ENCODE measurements at regions not wholly inside any gene's neighbourhood (a gene's known extent, or its start where the extent isn't known, plus 50 kb on each side); places are given as distances from the start of the nearest gene placed in this dataset.

DNA sequence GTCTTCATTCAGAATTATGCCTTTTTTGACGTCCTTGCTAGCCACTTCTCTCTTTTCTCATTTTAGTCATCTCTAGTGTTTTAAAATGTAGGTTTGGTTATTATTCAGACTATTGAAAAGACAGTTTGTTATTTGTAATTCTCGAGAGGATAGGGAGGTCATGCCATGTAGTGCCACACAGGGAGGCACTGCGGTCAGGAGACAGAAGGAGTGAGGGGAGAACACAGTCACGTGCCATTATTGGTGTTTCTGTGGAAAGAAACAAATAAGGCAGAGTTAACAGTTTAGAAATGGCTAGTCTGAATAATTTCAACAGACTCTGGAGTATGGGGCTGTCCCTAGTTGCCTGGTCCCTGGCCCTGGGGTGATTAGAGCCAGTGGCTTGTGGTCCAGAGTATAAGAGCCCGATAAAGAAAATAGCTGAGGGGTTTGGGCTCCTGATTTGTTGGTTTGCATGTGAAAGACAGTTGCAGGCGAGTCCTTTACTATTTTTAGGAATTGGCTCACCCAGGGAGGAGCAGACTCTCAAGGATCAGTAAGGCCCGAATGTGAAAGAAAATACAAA, 278.1 kb upstream of the SEL1L start:
- ChIA-PET CTCF (no interaction called here), POLR2A (no interaction called here)
- no peak for DNase-seq (ENCODE audit: low read depth in 1 of 2, low spot score in 1 of 2)
- ATAC-seq: no peak
- 2% methylated on average over 7 of the region's 7 CpGs for WGBS (ENCODE audit: missing lambda C conversion rate)
- Histone ChIP-seq H3K27ac (no peak overlapping the region), H3K9me3 (no peaks in the 10 kb centered on the region), H3K4me1 (no peaks in the 10 kb centered on the region), H3K4me2 (no peak overlapping the region), H3K4me3 (no peak overlapping the region)
- FAIRE-seq: no peak
- TF ChIP-seq CHD4 (IDR thresholded peaks at IDR 0.05; ENCODE audit: borderline replicate concordance) (no peak), CBX8 (IDR thresholded peaks at IDR 0.05) (no peak), CBX2 (IDR thresholded peaks at IDR 0.05; ENCODE audit: borderline replicate concordance, low read depth) (no peak), TP53 (CRISPR knock-in tag; IDR thresholded peaks at IDR 0.05) (no peak), HOXB13 (CRISPR knock-in tag; IDR thresholded peaks at IDR 0.05; ENCODE audit: low read depth) (no peak), RAD21 (conservative IDR thresholded peaks at IDR 0.05 in 1 of 2, IDR thresholded peaks at IDR 0.05 in 1 of 2) (no peak), RCOR1 (IDR thresholded peaks at IDR 0.05; ENCODE audit: low read depth, low read length) (no peak), GATA3 (IDR thresholded peaks at IDR 0.05; ENCODE audit: borderline replicate concordance) (no peak)

DNA sequence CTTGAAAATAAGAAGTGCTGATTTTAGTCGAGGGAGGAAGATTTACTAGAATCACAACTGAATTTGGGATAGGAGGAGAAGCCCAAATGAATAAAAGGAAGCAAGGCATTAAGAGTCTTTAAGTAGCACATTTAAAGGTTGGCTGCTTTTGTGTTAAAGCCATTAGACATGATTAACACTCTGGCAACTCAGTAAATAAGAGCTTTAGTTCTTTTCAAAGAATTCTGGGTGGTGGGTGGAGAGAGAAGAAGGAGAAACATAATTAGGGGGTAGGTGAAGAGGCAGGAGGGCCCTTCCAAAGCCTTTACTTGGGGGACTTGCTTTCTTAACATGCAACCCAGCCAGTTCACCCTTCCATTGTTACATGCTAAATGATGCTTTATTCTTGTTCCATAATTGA, 284.6 kb upstream of the SEL1L start:
- POLR2A ChIA-PET: no interaction called here
- no peak for DNase-seq (ENCODE audit: low read depth in 1 of 2, low spot score in 1 of 2)
- ATAC-seq: no peak
- Histone ChIP-seq H3K4me3 (no peak overlapping the region), H3K9me3 (no peaks in the 10 kb centered on the region; the same call in 2 of the 3 replicates), H3K4me1 (no peaks in the 10 kb centered on the region), H3K27ac (no peak overlapping the region), H3K4me2 (no peak overlapping the region)
- WGBS (ENCODE audit: missing lambda C conversion rate): 0% methylated on average over 1 of the region's 1 CpG
- FAIRE-seq: no peak
- TF ChIP-seq FOXS1 (CRISPR knock-in tag; IDR thresholded peaks at IDR 0.05) (no peak), EP300 (IDR thresholded peaks at IDR 0.05) (no peak), JUNB (IDR thresholded peaks at IDR 0.05) (no peak), RARB (CRISPR knock-in tag; IDR thresholded peaks at IDR 0.05) (no peak), SMC3 (IDR thresholded peaks at IDR 0.05) (no peak), JUN (IDR thresholded peaks at IDR 0.05) (no peak), MAZ (IDR thresholded peaks at IDR 0.05; ENCODE audit: borderline replicate concordance, low read depth, low read length) (no peak), ESRRA (IDR thresholded peaks at IDR 0.05; ENCODE audit: borderline replicate concordance, low read length) (no peak), MAFK (IDR thresholded peaks at IDR 0.05; ENCODE audit: partially characterized antibody) (no peak), NFE2L2 (conservative IDR thresholded peaks at IDR 0.05; ENCODE audit: low read length) (no peak), ZC3H11A (IDR thresholded peaks at IDR 0.05) (no peak)
- TF ChIP-seq, protein P1, sequence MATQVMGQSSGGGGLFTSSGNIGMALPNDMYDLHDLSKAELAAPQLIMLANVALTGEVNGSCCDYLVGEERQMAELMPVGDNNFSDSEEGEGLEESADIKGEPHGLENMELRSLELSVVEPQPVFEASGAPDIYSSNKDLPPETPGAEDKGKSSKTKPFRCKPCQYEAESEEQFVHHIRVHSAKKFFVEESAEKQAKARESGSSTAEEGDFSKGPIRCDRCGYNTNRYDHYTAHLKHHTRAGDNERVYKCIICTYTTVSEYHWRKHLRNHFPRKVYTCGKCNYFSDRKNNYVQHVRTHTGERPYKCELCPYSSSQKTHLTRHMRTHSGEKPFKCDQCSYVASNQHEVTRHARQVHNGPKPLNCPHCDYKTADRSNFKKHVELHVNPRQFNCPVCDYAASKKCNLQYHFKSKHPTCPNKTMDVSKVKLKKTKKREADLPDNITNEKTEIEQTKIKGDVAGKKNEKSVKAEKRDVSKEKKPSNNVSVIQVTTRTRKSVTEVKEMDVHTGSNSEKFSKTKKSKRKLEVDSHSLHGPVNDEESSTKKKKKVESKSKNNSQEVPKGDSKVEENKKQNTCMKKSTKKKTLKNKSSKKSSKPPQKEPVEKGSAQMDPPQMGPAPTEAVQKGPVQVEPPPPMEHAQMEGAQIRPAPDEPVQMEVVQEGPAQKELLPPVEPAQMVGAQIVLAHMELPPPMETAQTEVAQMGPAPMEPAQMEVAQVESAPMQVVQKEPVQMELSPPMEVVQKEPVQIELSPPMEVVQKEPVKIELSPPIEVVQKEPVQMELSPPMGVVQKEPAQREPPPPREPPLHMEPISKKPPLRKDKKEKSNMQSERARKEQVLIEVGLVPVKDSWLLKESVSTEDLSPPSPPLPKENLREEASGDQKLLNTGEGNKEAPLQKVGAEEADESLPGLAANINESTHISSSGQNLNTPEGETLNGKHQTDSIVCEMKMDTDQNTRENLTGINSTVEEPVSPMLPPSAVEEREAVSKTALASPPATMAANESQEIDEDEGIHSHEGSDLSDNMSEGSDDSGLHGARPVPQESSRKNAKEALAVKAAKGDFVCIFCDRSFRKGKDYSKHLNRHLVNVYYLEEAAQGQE (IDR thresholded peaks at IDR 0.05): no peak
- TF ChIP-seq, protein P2, sequence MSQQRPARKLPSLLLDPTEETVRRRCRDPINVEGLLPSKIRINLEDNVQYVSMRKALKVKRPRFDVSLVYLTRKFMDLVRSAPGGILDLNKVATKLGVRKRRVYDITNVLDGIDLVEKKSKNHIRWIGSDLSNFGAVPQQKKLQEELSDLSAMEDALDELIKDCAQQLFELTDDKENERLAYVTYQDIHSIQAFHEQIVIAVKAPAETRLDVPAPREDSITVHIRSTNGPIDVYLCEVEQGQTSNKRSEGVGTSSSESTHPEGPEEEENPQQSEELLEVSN (IDR thresholded peaks at IDR 0.05; ENCODE audit: borderline replicate concordance, low read depth): no peak
- TF ChIP-seq, protein P3, sequence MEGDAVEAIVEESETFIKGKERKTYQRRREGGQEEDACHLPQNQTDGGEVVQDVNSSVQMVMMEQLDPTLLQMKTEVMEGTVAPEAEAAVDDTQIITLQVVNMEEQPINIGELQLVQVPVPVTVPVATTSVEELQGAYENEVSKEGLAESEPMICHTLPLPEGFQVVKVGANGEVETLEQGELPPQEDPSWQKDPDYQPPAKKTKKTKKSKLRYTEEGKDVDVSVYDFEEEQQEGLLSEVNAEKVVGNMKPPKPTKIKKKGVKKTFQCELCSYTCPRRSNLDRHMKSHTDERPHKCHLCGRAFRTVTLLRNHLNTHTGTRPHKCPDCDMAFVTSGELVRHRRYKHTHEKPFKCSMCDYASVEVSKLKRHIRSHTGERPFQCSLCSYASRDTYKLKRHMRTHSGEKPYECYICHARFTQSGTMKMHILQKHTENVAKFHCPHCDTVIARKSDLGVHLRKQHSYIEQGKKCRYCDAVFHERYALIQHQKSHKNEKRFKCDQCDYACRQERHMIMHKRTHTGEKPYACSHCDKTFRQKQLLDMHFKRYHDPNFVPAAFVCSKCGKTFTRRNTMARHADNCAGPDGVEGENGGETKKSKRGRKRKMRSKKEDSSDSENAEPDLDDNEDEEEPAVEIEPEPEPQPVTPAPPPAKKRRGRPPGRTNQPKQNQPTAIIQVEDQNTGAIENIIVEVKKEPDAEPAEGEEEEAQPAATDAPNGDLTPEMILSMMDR (IDR thresholded peaks at IDR 0.05): no peak
- TF ChIP-seq, protein P4, sequence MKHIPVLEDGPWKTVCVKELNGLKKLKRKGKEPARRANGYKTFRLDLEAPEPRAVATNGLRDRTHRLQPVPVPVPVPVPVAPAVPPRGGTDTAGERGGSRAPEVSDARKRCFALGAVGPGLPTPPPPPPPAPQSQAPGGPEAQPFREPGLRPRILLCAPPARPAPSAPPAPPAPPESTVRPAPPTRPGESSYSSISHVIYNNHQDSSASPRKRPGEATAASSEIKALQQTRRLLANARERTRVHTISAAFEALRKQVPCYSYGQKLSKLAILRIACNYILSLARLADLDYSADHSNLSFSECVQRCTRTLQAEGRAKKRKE (CRISPR knock-in tag; IDR thresholded peaks at IDR 0.05; ENCODE audit: low read depth): no peak
- CTCF ChIA-PET: no interaction called here
